GM18517 (cell line): ENCODE measurements at regions not wholly inside any gene's neighbourhood (a gene's known extent, or its start where the extent isn't known, plus 50 kb on each side); places are given as distances from the start of the nearest gene placed in this dataset.

Experiments used
- ATAC-seq: cut with Tn5 transposase; IDR thresholded peaks from one replicate; pipeline ENCODE4 v1.9.1; 2021; ENCODE audit warnings: mild to moderate bottlenecking, moderate library complexity; ENCODE audit not compliant: unreplicated experiment

DNA sequence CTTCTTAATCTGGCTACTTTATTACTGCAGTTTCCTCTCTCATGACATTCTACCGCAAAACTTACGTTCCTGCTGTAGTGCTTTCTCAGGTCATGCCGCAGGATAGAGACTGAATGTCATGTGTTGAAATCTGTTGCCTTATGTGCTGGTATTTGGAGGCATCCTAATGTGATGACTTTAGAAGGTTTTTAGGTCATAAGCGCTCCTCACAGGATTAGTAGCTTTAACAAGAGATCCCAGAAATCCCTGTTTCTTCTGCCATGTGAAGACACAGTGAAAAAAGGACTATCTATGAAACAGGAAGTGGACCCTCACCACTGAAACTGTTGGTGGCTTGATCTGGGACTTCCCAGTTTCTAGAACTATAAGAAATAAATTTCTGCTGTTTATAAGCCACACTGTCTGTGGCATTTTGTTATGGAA, 209.3 kb downstream of the LACC1 start:
- no peak for ATAC-seq

GRCh38 chr13:44089452-44089851, 209.7 kb downstream of the LACC1 start:
- no peak for ATAC-seq

- no peak for ATAC-seq
Measured at GRCh38 chr13:44092078-44092970, 212.6 kb downstream of the LACC1 start.

- no peak for ATAC-seq
Measured at GRCh38 chr13:44093607-44094564, 214.2 kb downstream of the LACC1 start.

DNA sequence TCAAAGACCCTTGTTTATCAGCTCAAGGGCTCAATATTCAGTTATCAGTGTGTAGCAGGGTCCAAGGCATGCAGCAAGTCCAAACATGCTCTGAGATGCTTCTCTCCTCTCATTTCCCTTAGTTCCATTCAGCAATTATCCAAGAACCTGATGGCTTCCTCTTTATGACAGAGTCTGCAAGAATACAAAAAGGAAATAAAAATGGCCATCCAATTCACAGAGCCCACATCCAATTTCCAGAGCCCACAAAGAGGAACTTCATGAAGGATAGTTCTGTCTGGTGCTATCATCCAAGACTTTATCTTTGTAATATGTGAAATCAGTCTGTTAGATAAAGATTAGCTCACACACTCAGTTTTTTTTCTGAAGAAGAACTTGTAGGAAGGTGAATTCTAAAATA, 217.2 kb downstream of the LACC1 start:
- ATAC-seq: no peak

DNA sequence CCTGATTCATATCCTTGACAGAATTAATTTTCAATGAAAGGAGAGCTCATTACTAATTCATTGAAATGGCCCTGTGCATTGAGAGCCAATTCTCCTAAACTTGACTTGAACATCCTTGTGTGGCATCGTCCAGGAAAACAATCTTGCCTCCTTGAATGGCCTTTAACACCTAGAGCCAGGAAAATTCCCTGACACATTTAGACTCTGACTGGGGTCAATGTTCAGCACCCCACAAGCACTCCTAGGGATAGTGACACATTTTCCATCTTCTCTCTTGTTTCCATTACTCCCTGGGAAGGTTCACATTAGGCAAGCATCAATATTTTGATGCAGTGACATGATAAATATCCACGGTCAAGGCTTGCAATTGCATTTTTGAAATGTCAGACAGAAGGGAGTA, 218.9 kb downstream of the LACC1 start:
- no peak for ATAC-seq

DNA sequence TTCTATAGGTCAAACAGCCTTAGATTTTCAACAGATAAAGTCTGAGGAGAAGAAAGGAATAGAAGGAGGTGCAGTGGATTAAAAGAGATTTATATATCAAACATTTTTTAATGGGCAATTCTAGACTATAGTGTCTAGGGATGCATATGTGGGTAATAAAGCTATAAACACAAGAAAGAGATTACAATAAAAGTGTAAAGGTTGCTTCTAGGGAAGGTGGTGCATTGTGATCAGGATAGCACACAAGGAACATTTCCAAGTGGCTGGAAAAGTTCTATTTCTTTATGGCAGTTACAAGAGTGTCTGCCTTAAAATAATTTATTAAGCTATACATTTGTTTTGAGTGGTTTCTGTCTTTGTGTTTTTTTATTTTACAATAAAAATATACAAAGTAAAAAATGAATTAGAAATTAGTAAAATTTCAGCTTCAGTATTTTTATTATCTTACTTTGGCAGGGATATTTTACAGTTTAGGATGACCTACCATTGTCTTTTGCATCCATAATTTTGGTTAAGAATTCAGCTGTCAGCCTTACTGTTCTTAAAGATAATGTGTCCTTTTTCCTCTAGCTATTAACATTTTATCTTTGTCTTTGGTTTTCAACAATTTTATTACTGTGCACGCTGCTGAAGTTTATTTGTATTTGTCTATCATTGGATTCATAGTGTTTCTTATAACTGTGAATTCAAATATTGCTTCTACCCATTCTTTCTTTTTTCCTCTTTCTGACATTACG, 221.8 kb downstream of the LACC1 start:
- ATAC-seq: no peak

GRCh38 chr13:44103429-44104196, 223.9 kb downstream of the LACC1 start:
- no peak for ATAC-seq

DNA sequence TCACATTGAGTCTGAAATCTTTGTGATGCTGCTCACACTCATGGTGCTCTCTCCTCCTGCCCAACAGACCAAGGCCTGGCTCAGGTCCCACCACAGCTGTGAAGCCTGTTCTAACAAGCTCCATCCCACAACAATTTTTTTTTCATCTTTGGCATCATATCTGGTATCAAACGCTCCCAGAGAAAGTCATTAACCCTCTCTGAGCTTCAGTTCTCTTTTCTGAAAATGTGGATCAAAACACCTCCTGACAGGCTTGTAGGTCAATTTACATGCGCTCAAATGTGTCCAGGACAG, 224.4 kb downstream of the LACC1 start:
- no peak for ATAC-seq

- ATAC-seq: no peak
Measured at GRCh38 chr13:44104969-44105368, 225.3 kb downstream of the LACC1 start.

DNA sequence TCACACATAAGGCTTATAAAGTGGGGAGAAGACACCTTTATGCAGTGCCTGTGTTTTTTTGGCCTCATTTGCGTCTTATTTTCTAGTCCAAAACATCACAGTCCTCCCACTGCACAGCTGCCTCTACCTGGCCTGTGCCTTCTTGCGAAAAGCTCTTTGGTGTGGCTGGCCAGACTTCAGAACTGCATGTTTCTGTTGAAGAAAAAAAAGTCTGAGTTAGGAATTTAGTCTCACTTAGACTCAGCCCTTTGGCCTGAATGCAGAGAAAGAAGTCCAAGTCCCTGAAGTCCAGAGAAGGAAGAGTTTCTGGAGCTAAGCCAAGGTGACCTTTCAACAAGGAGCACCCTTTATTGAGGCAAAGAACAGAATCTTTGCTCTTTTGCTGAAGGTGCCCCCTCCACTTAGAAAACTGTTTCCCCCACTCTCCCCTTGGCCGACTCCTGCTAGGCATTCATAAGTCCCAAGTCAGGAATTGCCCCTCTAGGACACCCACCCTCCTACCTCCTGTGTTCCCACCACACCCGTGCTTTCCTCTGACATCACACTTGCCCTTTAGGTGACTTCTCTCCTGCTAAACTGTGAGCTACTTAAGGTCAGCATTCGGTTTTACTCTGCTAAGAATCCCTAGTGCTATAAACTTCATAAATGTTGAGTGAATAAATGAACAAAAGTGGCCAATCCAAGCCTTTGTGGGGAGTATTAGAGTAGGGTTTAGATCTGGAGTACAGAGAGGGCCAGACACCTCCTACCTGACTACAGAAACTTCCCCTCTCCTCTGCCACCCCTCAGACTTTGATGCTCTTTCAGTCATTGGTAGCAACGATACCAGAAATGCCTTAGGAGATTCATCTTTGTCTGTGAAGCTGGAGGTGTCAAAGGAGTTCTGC, 226.8 kb downstream of the LACC1 start:
- no peak for ATAC-seq

DNA sequence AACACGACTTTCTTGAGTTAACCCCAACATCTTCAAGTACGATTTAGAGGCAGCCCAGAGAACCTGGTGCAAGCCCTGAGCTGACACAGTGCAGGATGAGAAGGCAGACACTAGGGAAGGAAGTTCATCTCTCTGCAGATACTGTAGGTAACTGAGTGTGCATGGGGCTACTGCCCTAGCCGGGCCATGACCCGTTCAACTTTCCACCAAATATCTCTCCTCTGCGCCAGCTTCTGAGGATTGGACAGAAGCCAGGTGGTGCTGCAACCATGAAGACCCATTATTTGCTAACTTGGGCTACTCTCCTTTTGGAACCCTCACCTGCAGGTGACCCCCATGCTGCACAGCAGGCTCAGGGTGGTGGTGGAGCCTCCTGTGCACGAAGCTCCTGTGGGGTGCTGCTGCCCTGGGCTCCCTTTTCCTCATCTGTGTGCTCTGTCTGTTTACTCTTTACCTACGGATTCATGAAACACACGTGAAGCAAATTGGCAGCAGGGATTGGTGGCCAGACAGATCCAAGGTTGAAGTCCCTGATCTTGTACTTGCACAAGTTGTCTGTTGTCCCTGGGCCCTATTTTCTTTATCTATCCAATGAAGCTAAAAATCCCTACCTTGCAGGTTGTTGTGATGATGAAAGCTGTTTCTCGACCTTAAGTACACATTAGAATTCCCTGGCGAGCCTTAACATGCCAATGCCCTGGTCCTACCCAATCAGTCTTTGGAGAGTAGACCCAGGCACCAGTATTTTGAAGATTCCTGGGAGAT, 227.8 kb downstream of the LACC1 start:
- ATAC-seq: no peak

DNA sequence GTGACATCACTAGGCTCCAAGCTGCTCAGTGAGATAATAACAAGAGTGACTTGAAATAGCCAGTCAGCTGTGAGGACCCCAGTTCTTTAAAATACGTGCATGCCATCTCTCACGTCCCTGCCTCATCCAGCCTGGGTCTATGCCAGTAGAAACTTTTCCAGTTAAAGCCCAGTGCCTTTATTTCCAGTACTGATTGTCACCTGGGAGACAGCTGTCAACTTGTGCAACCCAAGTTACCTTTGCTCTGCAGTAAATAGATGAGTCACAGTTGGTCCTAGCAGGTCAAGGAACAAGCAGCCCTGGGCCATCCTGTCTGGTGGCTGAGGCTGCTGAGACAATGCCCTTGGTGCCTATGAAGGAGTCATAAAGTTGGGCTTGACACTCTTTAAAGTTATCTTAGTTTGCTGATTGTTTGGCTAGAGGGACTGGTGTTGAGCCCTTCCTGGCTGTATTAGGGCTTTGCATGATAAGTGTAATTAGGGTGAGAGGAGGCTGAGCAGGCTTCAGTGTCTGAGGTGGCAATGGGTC, 228.7 kb downstream of the LACC1 start:
- no peak for ATAC-seq

- no peak for ATAC-seq
Measured at GRCh38 chr13:44110091-44110621, 230.5 kb downstream of the LACC1 start.

DNA sequence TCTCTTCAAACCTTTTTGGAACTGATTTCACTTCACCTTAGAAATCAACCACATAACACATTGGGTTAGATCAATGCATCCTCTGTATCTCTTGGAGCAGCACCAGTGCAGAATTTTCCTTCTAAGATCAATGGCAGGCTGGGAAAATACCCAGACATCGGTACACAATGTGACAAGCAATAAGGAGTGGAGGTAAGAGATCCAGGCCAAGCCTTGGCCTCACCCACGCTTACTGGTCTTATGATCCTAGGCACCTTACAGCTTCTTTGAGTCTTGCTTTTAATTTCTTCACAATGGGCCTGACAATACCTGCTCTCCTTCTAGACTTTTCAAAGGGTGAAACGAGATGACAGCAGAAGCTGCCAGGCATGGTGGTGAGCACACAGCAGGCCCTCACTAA, 232.0 kb downstream of the LACC1 start:
- ATAC-seq: no peak

GRCh38 chr13:44112700-44113329, 233.1 kb downstream of the LACC1 start:
- ATAC-seq: no peak

- ATAC-seq: no peak
Measured at GRCh38 chr13:44116562-44117332, 237.0 kb downstream of the LACC1 start.
